NCI-H187 treated with DMSO at 0.1 percent for 48 hours (cell line): ENCODE measurements at regions not wholly inside any gene's neighbourhood (a gene's known extent, or its start where the extent isn't known, plus 50 kb on each side); places are given as distances from the start of the nearest gene placed in this dataset.

ENCODE experiments used
- DNase-seq: peaks from one replicate; lab custom pipeline; 2025; lab: John Stamatoyannopoulos, UW

GRCh38 chr14:53896726-53897125 is 59.9 kb downstream of the BMP4 start:
- no peak for DNase-seq

- no peak for DNase-seq
Observed at GRCh38 chr14:53894456-53894855, 62.2 kb downstream of the BMP4 start.

GRCh38 chr14:53893374-53893773 is 63.3 kb downstream of the BMP4 start:
- DNase-seq = no peak

DNA sequence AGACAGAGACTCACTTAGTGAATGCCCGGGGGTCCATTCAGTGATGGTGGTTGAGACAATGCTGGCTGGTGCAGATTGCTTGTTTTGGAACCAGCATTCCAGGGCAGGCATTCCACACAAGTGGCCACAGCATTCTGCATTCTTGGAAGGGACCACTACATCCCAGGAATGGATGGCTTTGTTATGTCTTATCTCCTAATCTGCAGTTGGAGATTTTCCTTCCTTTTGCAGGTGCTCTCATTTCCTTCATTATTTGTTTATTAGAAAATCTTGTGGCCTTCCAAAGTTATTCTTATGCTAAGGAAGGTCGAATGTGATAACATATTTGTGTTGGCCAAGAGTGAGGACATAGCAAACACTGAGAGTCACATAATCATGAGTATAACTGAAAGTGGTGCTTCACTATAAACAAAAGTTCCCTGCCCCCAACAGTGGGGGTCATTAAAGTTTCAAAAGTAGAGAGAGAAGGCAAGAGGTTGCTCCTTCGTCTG is 66.0 kb downstream of the BMP4 start:
- DNase-seq = no peak

DNA sequence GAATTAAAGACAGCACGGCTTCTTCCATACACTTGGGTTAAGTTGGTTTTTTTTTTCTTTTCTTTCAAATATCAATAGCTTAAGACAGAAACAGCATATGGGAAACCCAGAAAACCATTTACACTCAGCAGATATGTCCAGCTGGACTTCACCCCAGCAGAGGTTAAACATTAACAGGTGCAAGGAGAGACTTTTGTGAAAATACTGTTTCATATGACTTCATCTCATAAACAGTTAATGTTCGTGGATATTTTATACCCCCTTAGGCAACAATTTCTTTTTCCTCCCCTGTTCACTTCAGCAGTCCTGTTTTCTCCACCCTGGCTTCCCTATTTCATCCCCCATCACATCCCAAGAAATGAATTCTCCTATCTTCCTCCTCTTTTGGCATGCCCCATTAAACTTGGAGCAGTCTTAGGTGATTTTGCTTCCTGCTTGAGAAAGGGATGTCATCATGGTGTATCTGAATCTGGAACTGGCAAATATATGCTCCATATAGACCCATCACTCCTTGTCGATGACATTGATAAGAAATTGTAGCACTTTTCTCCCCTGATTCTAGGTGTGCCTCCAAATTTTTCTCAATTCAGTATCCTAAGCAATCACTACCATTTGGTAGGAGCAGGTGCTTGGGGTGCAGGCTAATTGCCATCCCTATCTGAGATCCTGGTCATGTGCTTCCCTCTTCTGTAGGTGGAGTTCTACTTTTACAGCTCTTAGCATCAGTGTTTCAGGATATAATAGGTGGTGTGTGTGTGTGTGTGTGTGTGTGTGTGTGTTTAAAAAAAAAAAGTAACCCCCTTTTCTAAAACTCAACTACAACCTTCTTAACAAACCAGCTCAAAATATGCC is 67.9 kb downstream of the BMP4 start:
- DNase-seq = no peak

DNA sequence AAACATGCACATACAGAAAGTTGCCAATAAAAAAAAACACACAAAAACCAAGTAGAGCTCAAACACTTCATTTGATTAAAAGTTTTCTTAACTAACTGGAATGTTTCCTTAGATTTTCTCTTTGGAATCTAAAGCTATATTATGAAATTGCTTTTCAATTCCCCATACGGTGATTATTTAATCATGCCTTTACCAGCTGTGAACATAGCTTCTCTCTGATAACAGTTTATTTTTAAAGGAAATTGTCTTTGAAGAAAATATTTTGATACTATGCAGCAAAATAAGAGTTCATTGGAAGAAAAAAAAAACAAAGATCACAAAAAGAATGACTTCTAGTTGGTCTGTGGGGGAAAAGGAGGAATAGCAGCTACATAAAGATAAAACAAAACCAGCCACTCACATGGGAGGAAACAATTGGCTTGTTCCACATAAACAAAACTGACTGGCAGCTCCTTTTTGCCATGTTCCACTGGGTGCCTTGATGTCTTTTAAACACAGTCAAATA is 71.4 kb downstream of the BMP4 start:
- DNase-seq = no peak

- no peak for DNase-seq
Observed at GRCh38 chr14:53884601-53885000, 72.0 kb downstream of the BMP4 start.

- no peak for DNase-seq
Observed at GRCh38 chr14:53883739-53884138, 72.9 kb downstream of the BMP4 start.

- no peak for DNase-seq
Observed at GRCh38 chr14:53882684-53883083, 73.9 kb downstream of the BMP4 start.

DNA sequence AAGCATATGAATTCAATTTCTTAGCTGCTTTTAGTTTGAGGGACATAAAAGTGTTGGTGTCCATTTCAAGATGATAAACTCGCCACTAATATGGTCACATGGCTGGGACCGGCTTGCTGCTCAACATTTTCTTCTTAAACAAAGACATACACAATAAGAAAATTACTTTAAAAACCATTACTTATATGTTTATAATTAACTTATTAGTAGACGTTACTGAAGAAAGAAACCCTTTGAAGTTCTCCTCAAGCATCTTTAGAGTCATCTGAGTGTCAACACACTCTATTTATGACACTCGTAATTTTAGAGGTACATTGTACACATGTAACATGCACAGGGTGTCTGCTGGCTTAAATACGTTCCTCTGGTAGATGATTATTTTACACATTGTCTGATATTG is 74.7 kb downstream of the BMP4 start:
- no peak for DNase-seq

DNA sequence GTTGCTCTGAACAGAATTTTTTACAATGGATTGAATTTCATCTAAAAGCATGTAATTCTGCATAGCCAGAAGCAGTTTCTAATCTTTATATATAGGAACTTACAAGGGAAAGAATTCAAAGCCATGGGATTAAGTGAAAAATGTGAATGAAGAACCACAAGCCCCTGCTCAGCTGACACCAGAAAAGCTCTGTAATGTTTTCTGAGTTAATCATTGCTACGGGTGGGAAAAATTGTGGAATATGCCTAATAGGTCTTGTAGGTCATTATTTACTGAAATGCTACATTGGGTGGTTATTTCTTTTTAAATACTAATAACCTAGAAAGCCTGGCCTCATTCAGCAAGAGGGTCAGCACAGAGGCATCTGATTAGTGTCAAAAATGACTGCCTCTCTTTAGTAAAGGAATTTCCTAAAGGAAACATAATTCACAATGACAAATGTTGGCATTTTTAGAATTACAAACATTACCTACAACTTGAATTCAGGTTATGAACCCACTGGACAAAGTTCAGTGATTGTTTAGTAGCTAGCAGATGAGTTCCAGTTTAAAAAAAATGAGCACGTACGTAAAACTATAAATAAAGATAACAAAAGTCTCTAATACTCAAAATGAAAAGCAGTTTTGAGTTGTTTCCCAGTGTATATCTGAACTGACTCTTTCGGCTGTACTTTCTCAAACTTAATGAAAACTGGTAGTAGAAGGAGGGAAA is 75.3 kb downstream of the BMP4 start:
- DNase-seq = no peak

- no peak for DNase-seq
Observed at GRCh38 chr14:53880761-53881160, 75.9 kb downstream of the BMP4 start.

GRCh38 chr14:53879747-53880146 is 76.9 kb downstream of the BMP4 start:
- no peak for DNase-seq

DNA sequence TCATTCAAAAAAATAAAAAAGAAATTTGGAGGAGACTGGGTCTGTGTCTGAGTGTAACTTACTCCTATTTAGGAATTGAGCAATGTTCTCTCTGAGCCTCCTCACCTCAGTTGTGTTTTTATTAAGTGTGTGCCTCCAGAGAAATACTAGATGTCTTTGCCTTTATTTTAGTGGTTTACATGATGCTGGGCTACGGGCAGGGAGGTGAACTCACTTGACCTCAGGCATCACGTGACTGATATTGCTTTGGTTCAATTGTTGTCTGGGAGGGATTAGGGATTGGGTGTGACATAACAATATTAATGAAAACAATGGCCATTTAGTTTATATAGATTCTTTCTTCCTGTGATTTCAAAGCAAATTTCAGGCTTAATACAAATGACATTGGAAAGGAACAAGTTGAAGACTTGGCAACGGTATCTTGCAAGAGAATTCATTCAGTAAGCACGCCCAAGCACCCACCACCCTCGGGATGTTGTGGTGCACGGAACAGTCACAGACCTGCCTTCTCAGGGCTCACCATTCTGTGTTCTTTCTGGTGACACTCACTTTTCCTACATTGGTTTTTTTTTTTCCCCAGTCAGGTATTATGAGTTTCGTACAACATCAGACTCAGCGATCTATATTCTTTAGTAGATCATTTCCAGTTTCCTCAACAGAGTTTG is 77.5 kb downstream of the BMP4 start:
- DNase-seq = no peak

GRCh38 chr14:53875324-53875897 is 81.2 kb downstream of the BMP4 start:
- DNase-seq = no peak

- no peak for DNase-seq
Observed at GRCh38 chr14:53874704-53875103, 81.9 kb downstream of the BMP4 start.

- no peak for DNase-seq
Observed at GRCh38 chr14:53872681-53873089, 83.9 kb downstream of the BMP4 start.

DNA sequence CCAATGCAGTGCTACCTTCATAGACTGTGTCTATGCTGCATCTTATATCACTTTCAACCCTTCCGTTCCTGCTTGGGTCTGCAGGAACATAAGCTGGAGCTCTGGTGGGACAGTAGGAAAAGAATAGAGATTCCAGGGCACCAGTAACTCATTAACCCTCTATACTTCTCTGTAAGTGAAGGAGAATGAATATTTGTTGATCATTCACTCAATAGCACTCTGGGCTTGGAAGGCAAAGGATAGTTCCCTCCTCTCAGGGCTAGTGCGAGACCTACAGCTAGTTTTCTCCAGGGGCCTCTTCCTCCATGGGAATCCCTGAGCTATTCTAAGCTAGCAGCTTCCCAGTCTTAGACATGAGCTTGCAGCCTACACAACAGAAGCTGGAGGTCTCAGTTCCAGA is 84.7 kb downstream of the BMP4 start:
- no peak for DNase-seq

- no peak for DNase-seq
Observed at GRCh38 chr14:53871011-53871410, 85.6 kb downstream of the BMP4 start.

GRCh38 chr14:53865711-53866110 is 90.9 kb downstream of the BMP4 start:
- no peak for DNase-seq

DNA sequence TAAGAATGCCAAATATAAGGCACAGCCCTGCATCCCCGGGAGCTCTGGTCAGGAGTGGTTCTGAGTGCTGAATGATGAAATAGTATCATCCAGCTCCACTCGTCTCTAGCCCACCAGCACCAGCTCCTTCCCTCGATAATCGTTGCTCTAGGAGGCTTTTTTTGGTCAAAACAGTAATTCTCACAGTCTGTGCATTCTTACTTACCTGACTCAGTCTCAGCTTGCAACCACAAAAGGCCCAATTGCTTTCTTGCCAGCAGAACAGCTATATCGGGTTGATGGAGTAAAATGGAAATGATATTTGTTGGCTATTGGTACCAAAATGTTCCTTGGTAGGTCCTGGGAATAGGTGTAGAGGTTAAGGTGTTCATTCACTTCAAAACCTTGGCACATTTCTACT is 94.8 kb downstream of the BMP4 start:
- DNase-seq = no peak

DNA sequence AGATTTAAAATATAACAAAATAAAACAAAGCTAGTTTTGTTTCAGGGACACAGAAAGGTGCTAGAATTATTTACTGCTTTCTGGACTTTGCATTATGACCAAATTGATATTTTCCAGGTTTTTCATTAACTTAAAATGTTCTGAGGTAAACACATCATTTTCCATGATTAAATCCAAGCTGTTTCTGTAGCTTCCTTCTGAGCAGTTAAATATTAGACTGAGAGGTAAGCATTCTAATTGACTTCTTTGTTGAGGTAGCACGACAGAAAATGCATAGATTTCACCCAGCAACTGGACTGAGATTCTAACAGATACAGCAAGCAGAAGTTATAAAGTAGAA is 98.3 kb downstream of the BMP4 start:
- no peak for DNase-seq
